Stomach (tissue), 8 donors: ENCODE measurements at regions not wholly inside any gene's neighbourhood (a gene's known extent, or its start where the extent isn't known, plus 50 kb on each side); places are given as distances from the start of the nearest gene placed in this dataset.

ENCODE experiments used
- DNase-seq, 2 donors: peaks; one replicate each; pipeline versions ENCODE4 v3.0.0 to v3.0.0-alpha.2; 2013 to 2019
- H3K27ac ChIP-seq, 5 donors: fragments of 200-600 bp in 4 of 5; sonication (generic) in 4 of 5; one replicate each; pipeline ENCODE4 v1.5.1; 2013 to 2019; ENCODE audit warnings: mild to moderate bottlenecking in 1 of 5, moderate library complexity in 1 of 5
- H3K27me3 ChIP-seq, 3 donors: fragments of 200-600 bp; sonication (generic); one replicate each; pipeline ENCODE4 v1.5.1; 2017 to 2019; ENCODE audit warnings: mixed run types in 1 of 3
- H3K36me3 ChIP-seq, 4 donors: fragments of 200-600 bp; sonication (generic); 1 replicate in 3 of 4; 2 replicates in 1 of 4; pipeline ENCODE4 v1.5.1; 2016 to 2019
- H3K4me1 ChIP-seq, 4 donors: fragments of 200-600 bp; sonication (generic); one replicate each; pipeline ENCODE4 v1.5.1; 2016 to 2019
- H3K4me3 ChIP-seq, 4 donors: fragments of 200-600 bp; sonication (generic) in 3 of 4; one replicate each; pipeline ENCODE4 v1.5.1; 2016 to 2019; ENCODE audit warnings: mild to moderate bottlenecking in 1 of 4
- H3K9me3 ChIP-seq, 4 donors: fragments of 200-600 bp; sonication (generic); one replicate each; pipeline ENCODE4 v1.5.1; 2016 to 2019
- CTCF ChIP-seq, 7 experiments: fragments of 450-650 bp in 4 of 7; fragments of 200-600 bp in 3 of 7; sonication (generic) in 3 of 7; IDR thresholded peaks; one replicate each; pipeline ENCODE4 v1.5.1; 2016 to 2019; ENCODE audit warnings: antibody characterized with exemption in 7 of 7, control low read depth in 2 of 7, mild to moderate bottlenecking in 1 of 7
- EP300 ChIP-seq: sonication (generic); formaldehyde crosslinking; IDR thresholded peaks from one replicate; pipeline ENCODE4 v1.6.1; 2017; ENCODE audit warnings: antibody characterized with exemption
- POLR2A ChIP-seq, 4 donors: fragments of 450-650 bp; IDR thresholded peaks; one replicate each; pipeline ENCODE4 v1.6.1; 2016; ENCODE audit warnings: antibody characterized with exemption in 4 of 4, control low read depth in 2 of 4, mild to moderate bottlenecking in 1 of 4, moderate library complexity in 1 of 4
- POLR2AphosphoS5 ChIP-seq, 3 donors: sonication (generic); formaldehyde crosslinking; IDR thresholded peaks; one replicate each; pipeline ENCODE4 v1.6.1; 2016; ENCODE audit warnings: antibody characterized with exemption in 3 of 3
- WGBS, 5 donors: extraction: QIAGEN DNeasy Blood & Tissue Kit in 3 of 5; methylation state at CpG; one replicate each; pipeline versions ENCODE4 v1.1.5 to v1.1.7; 2013 to 2018; 5-methylcytosine and 5-hydroxymethylcytosine counted together
- intact Hi-C: fragments of 100-400 bp; cut with DNase I; formaldehyde crosslinking; loops from one replicate; pipeline ENCODE4 v1.15.1; 2023; ENCODE audit warnings: low total_unique reads
- donor health status: healthy with polysubstance abuse.
- donor health status: Bipolar disorder and iron deficiency.
- donor health status: healthy.

DNA sequence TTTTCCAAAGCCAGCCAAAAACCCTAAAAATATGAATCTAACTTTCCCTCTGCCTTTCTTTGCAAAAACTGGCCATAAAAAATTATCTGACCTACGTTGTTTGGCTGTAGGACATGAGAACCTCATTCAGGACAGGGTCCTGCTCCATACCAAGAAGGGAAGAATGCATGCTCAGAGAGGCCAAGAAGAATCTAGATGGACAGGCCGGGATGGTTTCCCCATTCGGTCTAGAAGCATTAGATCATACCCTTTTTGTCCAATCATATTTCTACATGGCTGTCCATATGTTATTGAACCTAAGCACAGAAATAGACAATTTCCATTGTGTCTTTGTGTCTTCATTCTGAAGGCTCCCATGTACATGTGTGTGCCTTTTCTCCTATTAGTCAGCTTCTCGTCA lies 2120.4 kb upstream of the PIK3C3 start:
- intact Hi-C loops = no loop called here
- H3K9me3 ChIP-seq = no peaks in the 10 kb centered on the region
- H3K27me3 ChIP-seq = no peaks in the 10 kb centered on the region
- no peaks in the 10 kb centered on the region for H3K4me1 ChIP-seq
- no peak overlapping the region for H3K27ac ChIP-seq
- DNase-seq = no peak
- no peaks in the 10 kb centered on the region for H3K36me3 ChIP-seq
- H3K4me3 ChIP-seq = no peak overlapping the region
- 86 to 95% (median 90%) methylated on average over 4 of the region's 4 CpGs for WGBS, 5 donors
- TF ChIP-seq POLR2AphosphoS5 (IDR thresholded peaks at IDR 0.05) = no peak
- no peak for TF ChIP-seq CTCF (IDR thresholded peaks at IDR 0.05)
- TF ChIP-seq EP300 = no peak
- no peak for TF ChIP-seq POLR2A (IDR thresholded peaks at IDR 0.05)

GRCh38 chr18:39825485-39826150 lies 2129.4 kb upstream of the PIK3C3 start:
- 27 to 53% (median 32%) methylated on average over 1 of the region's 1 CpG for WGBS, 5 donors
- Histone ChIP-seq H3K27me3 (no peaks in the 10 kb centered on the region), H3K36me3 (no peaks in the 10 kb centered on the region), H3K4me3 (no peak overlapping the region), H3K4me1 (no peaks in the 10 kb centered on the region), H3K9me3 (no peaks in the 10 kb centered on the region), H3K27ac (no peak overlapping the region)
- no peak for DNase-seq
- no peak for TF ChIP-seq POLR2AphosphoS5 (IDR thresholded peaks at IDR 0.05)
- TF ChIP-seq EP300 = no peak
- no peak for TF ChIP-seq POLR2A (IDR thresholded peaks at IDR 0.05)
- intact Hi-C loops = no loop called here

- Histone ChIP-seq H3K36me3 (no peaks in the 10 kb centered on the region), H3K27me3 (no peaks in the 10 kb centered on the region), H3K9me3 (peaks cover 0 to 16% (median 7%) of the 10 kb centered on the region in 4 donors), H3K4me3 (no peak overlapping the region), H3K4me1 (no peaks in the 10 kb centered on the region), H3K27ac (no peak overlapping the region)
- 62 to 76% (median 67%) methylated on average over 3 of the region's 3 CpGs for WGBS, 5 donors
- intact Hi-C loops = no loop called here
- DNase-seq = no peak
- TF ChIP-seq EP300 = no peak
- no peak for TF ChIP-seq CTCF (IDR thresholded peaks at IDR 0.05)
- TF ChIP-seq POLR2A (IDR thresholded peaks at IDR 0.05) = no peak
- TF ChIP-seq POLR2AphosphoS5 (IDR thresholded peaks at IDR 0.05) = no peak
These were observed 2148.5 kb upstream of the PIK3C3 start for GRCh38 chr18:39806525-39806924.

DNA sequence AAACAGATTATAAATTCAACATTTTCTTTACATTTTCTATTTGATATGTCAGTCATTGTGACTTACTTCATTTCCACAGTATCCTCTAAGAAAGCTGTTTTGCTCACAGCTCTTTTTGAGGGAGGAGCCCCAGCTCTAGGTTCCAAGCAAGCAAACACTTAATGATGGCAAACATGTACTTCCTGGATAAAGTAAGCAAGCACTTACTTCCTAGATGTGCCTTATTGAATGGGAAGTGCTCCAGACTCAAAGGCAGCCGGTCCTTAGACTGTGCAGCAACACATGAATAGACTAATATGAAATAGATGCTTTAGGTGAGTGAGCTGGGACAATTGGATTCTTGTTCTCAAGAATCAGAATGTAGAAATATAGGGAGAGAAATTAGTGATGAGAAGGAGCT lies 2149.8 kb upstream of the PIK3C3 start:
- 28 to 50% (median 38%) methylated on average over 1 of the region's 1 CpG for WGBS, 5 donors
- TF ChIP-seq CTCF (IDR thresholded peaks at IDR 0.05) (no peak), EP300 (no peak), POLR2AphosphoS5 (IDR thresholded peaks at IDR 0.05) (no peak), POLR2A (IDR thresholded peaks at IDR 0.05) (no peak)

DNA sequence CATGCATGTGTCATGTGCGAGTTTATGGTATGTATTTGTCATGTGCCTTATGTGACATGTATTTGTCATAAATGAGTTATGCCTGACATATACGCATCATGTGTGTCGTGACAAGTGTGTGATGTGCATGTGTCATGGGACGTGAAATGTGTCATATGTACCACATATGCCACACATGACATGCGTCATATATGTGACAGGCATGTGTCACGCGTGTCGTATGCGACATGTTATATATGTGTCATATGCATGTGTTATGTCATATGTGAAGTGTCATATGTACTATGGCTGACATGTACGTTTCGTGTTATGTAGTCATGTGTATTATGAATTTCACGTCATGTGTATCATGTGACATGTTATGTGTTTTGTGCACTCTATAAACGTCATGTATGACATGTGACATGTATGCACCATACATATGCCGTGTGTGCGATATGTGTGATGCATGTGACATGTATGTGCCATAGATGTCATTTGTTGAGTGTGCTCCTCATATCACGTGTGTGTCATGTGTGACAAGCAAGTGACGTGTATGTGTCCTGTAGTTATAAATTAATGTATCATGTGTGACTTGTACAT lies 2152.3 kb upstream of the PIK3C3 start:
- no peaks in the 10 kb centered on the region for H3K36me3 ChIP-seq
- no peak overlapping the region for H3K27ac ChIP-seq
- H3K4me3 ChIP-seq = no peak overlapping the region
- H3K27me3 ChIP-seq = no peaks in the 10 kb centered on the region
- DNase-seq = no peak
- intact Hi-C loops = no loop called here
- 90 to 93% (median 91%) methylated on average over 17 of the region's 17 CpGs for WGBS, 5 donors
- TF ChIP-seq POLR2A (IDR thresholded peaks at IDR 0.05) (no peak), POLR2AphosphoS5 (IDR thresholded peaks at IDR 0.05) (no peak), CTCF (IDR thresholded peaks at IDR 0.05) (no peak), EP300 (no peak)
- peaks cover 0 to 12% (median 0%) of the 10 kb centered on the region in 4 donors for H3K4me1 ChIP-seq
- H3K9me3 ChIP-seq = peaks cover 0 to 8% (median 0%) of the 10 kb centered on the region in 4 donors

More for the DNA sequence above, 2149.8 kb upstream of the PIK3C3 start:
- H3K27ac ChIP-seq = no peak overlapping the region
- intact Hi-C loops = no loop called here
- DNase-seq = no peak
- H3K27me3 ChIP-seq = no peaks in the 10 kb centered on the region
- H3K4me3 ChIP-seq = no peak overlapping the region
- no peaks in the 10 kb centered on the region for H3K36me3 ChIP-seq
- peaks cover 0 to 11% (median 3%) of the 10 kb centered on the region in 4 donors for H3K9me3 ChIP-seq
- H3K4me1 ChIP-seq = peaks cover 0 to 2% (median 0%) of the 10 kb centered on the region in 4 donors
